GM12873 (cell line): ENCODE measurements at regions not wholly inside any gene's neighbourhood (a gene's known extent, or its start where the extent isn't known, plus 50 kb on each side); places are given as distances from the start of the nearest gene placed in this dataset.

Experiments
- TF ChIP-seq, protein P1 (sequence below): IDR thresholded peaks from 2 replicates; pipeline ENCODE4 v1.5.1; 2012; ENCODE audit warnings: low read depth, mild to moderate bottlenecking, moderate library complexity, low read length, control low read depth; ENCODE audit not compliant: insufficient read depth; ENCODE audit errors: missing control alignments

DNA sequence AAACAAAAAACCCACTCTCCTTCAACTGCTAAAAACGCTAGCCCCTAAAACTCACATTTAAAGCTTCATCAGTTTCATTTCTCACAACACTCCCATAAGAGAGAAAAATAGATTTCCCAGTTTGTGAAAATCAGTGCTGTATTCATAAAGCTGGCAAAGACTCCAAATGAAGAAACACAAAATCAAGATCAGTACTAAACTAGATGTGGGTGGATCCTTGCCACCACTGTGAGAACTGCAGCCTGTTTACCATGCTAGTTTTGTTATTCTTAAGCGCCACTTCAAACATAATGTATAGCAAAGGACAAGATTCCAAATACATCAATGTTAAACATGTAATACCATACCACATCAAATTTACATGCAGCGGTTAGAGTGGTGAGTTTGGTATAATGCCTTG is 104.5 kb upstream of the CCDC150 start:
- TF ChIP-seq, protein P1, sequence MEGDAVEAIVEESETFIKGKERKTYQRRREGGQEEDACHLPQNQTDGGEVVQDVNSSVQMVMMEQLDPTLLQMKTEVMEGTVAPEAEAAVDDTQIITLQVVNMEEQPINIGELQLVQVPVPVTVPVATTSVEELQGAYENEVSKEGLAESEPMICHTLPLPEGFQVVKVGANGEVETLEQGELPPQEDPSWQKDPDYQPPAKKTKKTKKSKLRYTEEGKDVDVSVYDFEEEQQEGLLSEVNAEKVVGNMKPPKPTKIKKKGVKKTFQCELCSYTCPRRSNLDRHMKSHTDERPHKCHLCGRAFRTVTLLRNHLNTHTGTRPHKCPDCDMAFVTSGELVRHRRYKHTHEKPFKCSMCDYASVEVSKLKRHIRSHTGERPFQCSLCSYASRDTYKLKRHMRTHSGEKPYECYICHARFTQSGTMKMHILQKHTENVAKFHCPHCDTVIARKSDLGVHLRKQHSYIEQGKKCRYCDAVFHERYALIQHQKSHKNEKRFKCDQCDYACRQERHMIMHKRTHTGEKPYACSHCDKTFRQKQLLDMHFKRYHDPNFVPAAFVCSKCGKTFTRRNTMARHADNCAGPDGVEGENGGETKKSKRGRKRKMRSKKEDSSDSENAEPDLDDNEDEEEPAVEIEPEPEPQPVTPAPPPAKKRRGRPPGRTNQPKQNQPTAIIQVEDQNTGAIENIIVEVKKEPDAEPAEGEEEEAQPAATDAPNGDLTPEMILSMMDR: no peak

DNA sequence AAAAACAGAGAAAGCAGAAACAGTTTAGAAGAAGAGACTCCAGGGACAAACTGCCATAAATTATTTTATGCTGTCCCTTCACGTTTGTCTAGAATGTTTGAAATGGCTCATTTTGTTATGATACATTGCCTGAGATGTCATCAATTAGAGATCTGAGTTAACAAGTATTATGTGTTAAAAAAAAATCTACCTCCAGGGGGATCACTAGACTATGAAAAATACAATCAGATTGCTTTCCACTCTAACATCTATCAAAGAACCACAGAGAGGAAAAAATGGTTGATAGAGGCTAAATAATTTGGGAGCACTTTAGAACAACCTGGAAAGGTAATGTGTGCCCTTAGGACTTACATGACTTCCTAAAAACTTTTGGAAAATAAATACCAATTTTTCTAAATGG is 103.8 kb upstream of the CCDC150 start:
- TF ChIP-seq, protein P1: no peak

DNA sequence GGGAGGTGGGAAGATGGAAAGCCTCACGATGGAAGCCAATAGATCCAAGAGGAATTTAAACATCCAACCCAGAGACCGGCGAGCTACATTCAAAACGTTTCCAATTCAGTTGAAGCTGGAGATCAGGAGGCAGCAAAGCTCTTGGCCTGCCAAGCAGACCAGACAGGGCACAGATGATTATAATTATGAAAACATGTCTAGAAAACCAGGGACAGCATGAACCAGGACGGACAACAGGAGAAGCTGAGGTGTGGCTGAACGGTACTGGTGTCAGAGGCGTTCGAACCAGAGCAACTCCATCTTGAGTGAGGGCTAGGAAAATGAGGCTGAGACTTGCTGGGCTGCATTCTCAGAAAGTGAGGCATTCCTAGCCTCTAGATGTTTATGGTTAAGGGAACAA is 102.2 kb upstream of the CCDC150 start:
- TF ChIP-seq, protein P1: no peak

DNA sequence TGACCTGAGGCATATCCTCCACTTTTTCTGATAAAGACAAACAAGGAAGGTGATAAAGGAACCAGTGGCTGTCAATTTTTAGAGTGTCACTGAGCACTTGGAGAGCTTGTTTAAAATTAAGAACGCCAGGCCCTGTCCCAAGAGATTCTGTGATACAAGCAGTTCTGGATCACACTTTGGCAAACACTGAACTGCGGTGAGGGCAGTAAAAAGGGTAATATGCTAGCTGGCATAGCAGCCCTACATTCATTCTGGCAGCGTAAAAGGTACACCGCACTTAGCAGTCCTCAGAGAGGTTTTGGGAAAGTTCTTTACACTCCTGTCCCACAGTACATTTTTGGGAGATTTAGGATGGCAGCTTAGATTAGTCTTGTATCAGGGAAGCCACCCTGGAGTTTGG is 101.3 kb upstream of the CCDC150 start:
- TF ChIP-seq, protein P1: no peak

DNA sequence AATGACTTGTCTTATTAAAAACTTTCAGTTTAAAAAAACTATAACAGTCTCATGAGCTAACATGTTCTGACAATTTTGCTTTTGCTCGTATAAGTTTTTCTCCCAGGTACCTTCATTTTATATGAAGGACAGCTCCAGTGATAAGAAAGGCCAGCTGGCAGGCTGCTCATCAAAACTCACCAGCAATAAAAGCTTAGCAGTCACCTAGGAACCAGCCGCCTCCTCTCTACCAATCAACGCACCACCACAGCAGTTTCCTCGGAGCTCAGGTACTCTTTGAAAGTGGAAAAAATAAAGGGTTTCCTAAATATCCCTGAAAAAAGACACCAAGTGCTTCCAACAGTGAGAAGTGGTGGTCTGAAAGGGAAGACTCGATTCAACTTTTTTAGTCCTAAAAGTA is 100.9 kb upstream of the CCDC150 start:
- TF ChIP-seq, protein P1: no peak

DNA sequence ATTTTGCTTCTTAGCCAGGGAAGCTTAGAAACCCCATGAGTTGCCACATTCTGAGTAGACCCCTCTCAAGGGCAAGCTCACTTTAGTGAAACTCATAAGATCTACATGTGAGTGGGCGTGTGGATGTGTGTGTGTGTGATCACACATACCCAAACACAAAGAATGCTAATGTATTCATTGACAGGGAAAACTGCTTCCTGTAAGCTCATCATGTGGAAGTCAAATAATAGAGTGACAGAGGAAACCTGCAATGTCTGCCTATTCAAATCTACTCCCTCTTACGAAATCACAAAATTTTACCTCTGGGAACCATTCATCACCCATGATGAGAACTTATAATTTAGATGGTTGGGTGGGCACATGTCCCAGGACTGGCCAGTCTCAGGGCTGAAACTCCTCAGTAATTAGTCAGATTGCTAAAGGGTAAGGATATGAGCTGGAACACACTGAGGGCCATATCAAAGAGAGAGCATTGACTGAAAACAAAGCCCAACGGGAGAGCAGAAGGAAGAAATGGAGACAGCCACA is 94.5 kb upstream of the CCDC150 start:
- TF ChIP-seq, protein P1: no peak

DNA sequence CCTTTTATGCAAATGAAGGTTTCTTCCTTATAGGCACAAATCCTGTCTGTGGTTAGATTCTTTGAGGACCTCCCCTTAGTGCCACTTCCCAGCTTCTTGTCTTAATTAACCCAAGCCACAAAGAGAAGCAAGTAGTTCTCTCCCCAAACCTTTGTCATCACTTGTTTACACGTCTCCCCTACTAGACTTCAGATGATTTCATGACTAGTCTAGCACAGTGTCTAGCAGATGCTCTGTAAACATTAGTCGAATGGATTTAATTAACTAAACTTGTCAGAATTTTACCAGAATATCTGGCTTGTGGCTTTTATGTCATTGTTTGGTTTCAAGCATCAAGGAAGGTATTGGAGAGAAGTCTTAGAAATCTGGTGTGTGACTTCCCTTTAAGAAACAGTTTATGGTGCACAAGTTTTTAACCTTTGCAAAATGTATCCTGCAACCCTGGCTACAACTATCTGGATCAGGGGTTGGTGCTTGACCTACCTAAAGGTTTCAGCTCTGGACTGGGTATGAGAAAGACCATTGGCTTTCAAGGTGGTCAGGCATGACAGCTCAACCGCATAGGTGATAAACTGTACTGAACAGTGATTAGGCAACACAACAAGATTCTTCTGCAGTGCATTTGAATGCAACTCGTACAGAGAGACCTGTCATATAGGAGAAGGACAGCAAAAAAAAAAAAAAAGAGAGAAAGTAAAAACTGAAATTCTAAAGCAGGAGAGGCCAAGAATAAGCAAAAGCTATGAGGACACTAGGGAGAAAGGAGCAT is 93.2 kb upstream of the CCDC150 start:
- TF ChIP-seq, protein P1: no peak
